Motor neuron (in vitro differentiated cells): ENCODE measurements at regions not wholly inside any gene's neighbourhood (a gene's known extent, or its start where the extent isn't known, plus 50 kb on each side); places are given as distances from the start of the nearest gene placed in this dataset.

Source experiments
- ATAC-seq, 8 experiments: fragments of 200-7000 bp; cut with Tn5 transposase; replicated peaks in 6 of 8; 2 replicates each; pipeline ENCODE4 v1.8.0; 2021; ENCODE audit warnings: mild to moderate bottlenecking in 8 of 8, moderate library complexity in 8 of 8
- H3K27ac ChIP-seq, 2 donors: fragments of 250-450 bp; sonication (Bioruptor Pico); 2 replicates each; pipeline ENCODE4 v1.9.0; 2021; ENCODE audit warnings: antibody characterized with exemption in 2 of 2, mild to moderate bottlenecking in 2 of 2, moderate library complexity in 1 of 2
- H3K4me1 ChIP-seq, 2 donors: fragments of 250-450 bp; sonication (Bioruptor Pico); replicated peaks in 1 of 2; 2 replicates each; pipeline ENCODE4 v1.6.1; 2021; ENCODE audit warnings: antibody characterized with exemption in 2 of 2, mild to moderate bottlenecking in 2 of 2, moderate library complexity in 1 of 2
- H3K4me3 ChIP-seq, 5 donors: fragments of 250-450 bp; sonication (Bioruptor Pico); 2 replicates each; pipeline ENCODE4 v1.9.0; 2021; ENCODE audit warnings: antibody characterized with exemption in 5 of 5, mild to moderate bottlenecking in 5 of 5, moderate library complexity in 4 of 5
- WGBS, 10 experiments: fragments of 450-650 bp; shearing (Covaris generic); methylation state at CpG; one replicate each; pipeline ENCODE4 v1.0.0; 2022; 5-methylcytosine and 5-hydroxymethylcytosine counted together
- in situ Hi-C, 9 experiments: fragments of 400-800 bp; cut with MboI; loops; one replicate each; pipeline ENCODE4 v1.15.0; 2021; ENCODE audit warnings: low sequenced_read_pairs in 9 of 9, low pct_unique_long_range_greater_than_20kb in 2 of 9; ENCODE audit not compliant: unreplicated experiment in 9 of 9

DNA sequence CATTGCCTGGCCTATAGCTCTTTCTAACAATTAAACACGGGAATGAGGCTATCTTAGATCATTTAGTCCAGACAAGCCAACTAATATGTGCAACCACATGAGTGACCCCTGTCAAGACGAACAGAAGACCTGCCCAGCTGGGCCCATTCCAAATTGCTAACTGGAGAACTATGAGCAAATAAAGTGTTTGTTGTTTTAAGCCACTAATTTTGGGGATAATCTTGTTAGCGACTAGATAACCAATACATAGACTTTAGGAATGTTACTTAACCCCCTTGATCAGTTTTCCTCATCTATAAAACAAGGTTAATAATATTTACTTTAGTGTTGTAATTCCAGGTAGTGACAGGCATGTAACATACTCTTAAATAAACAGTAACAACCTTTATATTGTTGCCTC, 848.3 kb downstream of the METTL15 start:
- Histone ChIP-seq H3K4me3 (no peak overlapping the region), H3K4me1 (no peaks in the 10 kb centered on the region), H3K27ac (no peak overlapping the region)
- no peak for ATAC-seq
- 10 to 87% (median 77%) methylated on average over 1 to 3 of the region's 3 CpGs; no CpG with 5 or more reads in 1 of the 10 experiments for WGBS, 10 experiments
- in situ Hi-C loops: no loop called here

DNA sequence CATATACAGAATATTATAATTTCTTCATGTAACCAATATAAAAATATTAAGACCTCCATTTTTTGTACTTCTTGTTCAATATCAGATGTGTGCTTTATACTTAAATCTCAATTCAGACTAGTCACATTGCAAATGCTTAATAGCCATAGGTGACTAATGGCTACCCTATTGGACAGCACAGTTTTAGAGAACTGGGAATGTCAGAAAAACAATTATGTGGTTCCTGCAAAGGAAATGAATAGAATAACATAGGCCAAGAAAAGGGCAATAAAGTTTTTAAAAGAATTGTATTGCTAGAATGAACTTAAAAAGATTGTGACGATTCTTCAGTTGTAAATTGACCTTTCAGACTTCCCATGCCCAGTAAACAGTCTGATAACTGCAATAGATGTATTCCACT, 843.0 kb downstream of the METTL15 start:
- no peaks in the 10 kb centered on the region for H3K4me1 ChIP-seq
- in situ Hi-C loops: no loop called here
- no peak overlapping the region for H3K4me3 ChIP-seq
- ATAC-seq: no peak
- 0 to 100% (median 82%) methylated on average over 1 of the region's 1 CpG; no CpG with 5 or more reads in 2 of the 10 experiments for WGBS, 10 experiments
- no peak overlapping the region for H3K27ac ChIP-seq

DNA sequence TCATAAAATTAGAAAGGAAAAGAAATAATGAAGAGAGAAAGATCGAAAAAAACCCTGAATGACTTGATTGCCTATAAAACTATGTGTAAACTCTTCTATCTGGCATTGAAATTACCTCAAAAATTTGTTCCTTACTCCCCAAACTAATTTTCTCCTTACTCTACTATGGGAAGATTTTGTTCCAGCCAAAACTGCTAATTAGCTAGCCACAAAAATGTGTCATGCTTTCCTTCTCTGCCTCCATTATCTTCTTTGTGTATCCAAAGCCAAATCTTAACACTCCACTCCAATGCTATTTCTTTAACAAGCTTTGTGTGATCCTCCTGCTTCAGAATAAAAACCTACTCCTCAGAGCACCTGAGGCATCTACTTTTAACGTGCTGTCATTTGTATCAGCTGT, 831.2 kb downstream of the METTL15 start:
- no peak for ATAC-seq
- no peaks in the 10 kb centered on the region for H3K4me1 ChIP-seq
- H3K4me3 ChIP-seq: no peak overlapping the region
- no peak overlapping the region for H3K27ac ChIP-seq
- in situ Hi-C loops: no loop called here
- WGBS, 10 experiments: 10 to 100% (median 45%) methylated on average over 1 to 2 of the region's 2 CpGs; no CpG with 5 or more reads in 1 of the 10 experiments

DNA sequence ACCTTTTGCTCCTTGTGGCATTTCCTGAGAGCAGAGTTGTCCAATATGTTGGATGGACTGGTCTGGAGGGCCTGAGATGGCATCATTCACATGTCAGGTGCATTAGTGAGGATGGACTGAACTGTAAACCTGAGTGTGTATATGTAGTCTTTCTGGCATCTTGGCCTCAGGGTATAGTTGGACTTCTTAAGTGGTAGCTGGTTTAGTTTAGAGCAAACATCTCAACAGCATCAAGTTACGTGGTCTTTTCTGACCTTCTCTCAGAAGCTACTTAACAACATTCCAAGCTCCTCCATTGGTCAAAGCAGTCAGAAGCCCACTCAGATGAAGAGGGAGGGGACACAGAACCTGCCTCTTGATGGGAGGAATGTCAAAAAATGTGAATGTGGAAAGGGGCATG, 829.9 kb downstream of the METTL15 start:
- no peak overlapping the region for H3K27ac ChIP-seq
- H3K4me3 ChIP-seq: no peak overlapping the region
- 38 to 100% (median 90%) methylated on average over 1 of the region's 1 CpG; no CpG with 5 or more reads in 6 of the 10 experiments for WGBS, 10 experiments
- ATAC-seq: no peak
- in situ Hi-C loops: no loop called here
- no peaks in the 10 kb centered on the region for H3K4me1 ChIP-seq

DNA sequence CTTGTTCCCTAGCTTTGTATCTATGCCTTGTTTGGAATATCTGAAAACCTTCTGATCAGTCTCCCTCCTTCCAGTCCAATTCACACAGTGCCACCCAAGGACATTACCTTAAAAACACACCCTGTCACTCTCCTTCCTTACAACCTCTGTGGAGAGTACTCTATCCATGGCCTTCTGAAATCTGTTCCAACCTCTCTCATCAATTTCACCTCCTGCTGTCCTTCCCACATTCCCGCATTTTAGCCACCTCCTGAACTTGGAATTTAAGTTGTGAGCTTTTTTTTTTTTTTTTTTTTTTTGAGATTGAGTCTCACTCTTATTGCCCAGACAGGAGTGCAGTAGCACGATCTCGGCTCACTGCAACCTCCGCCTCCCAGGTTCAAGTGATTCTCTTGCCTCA, 824.8 kb downstream of the METTL15 start:
- 17 to 100% (median 87%) methylated on average over 1 to 4 of the region's 4 CpGs for WGBS, 10 experiments
- Histone ChIP-seq H3K4me3 (no peak overlapping the region), H3K27ac (no peak overlapping the region), H3K4me1 (no peaks in the 10 kb centered on the region)
- in situ Hi-C loops: no loop called here
- ATAC-seq: no peak

DNA sequence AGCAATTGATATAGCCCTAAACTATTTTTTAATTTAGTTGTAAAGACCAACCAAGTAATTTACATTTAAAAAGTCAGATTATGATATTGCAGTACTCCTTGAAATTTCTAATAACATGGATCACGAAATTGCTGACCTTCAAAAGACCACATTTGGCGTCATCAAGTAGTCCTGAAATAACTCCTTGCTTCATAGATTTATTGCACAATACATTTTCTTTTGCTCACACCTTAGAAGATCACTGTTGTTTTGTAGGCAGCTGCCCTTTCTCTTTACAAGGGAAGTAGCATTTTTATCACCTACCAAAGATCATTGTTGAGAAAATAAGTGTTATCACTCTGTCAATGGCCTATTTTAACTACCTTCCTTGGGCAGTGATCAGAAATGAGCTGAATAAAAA, 815.8 kb downstream of the METTL15 start:
- Histone ChIP-seq H3K4me1 (no peaks in the 10 kb centered on the region), H3K4me3 (no peak overlapping the region), H3K27ac (no peak overlapping the region)
- ATAC-seq: no peak
- WGBS, 10 experiments: 0 to 88% (median 60%) methylated on average over 1 to 2 of the region's 2 CpGs
- in situ Hi-C loops: no loop called here

- ATAC-seq: no peak
- WGBS, 10 experiments: 0 to 83% (median 64%) methylated on average over 1 to 2 of the region's 2 CpGs; no CpG with 5 or more reads in 2 of the 10 experiments
- in situ Hi-C loops: no loop called here
- no peak overlapping the region for H3K27ac ChIP-seq
- H3K4me1 ChIP-seq: no peaks in the 10 kb centered on the region
- no peak overlapping the region for H3K4me3 ChIP-seq
Measured at GRCh38 chr11:28922386-28922981, 814.3 kb downstream of the METTL15 start.

DNA sequence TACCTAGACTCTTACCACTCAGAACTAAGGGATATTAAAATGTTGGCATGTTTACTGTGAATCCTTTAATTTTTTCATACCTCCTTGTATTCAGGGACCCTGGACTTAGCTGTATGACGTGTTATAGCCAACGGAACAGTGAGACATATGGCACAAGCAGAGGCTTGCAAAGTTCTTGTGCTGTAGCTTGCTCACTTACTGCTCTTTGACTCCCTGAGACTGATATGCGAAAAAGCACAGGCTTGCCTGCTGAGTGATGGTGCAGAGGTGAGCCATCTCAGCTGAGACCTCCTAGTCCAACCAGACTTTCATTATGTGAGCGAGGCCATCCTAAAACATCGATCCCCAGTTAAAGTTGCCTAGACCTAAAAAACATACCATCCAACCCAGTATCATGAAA, 811.0 kb downstream of the METTL15 start:
- whole genome bisulfite sequencing, 10 experiments: 16 to 98% (median 80%) methylated on average over 1 to 5 of the region's 5 CpGs; no CpG with 5 or more reads in 2 of the 10 experiments
- ATAC-seq: no peak
- in situ Hi-C loops: no loop called here
- Histone ChIP-seq H3K27ac (no peak overlapping the region), H3K4me1 (no peaks in the 10 kb centered on the region), H3K4me3 (no peak overlapping the region)

DNA sequence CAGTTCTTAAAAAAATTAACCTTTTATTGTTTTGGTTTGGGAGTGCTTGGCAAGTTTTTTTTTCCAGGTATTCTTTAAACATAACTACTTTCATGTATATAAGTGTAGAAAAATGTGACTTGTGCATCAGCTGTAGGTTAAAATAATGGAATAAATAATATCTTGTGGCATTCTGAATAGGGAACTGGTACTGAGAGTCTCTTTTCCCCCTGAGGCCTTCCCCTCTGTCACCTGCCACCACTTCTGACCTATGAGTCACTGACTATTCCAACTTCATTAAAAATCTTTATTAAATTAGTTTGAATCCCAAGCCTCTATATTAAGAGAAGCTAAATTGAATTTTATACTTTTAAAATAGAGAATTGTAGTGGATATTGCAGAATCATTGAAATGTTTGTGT, 805.7 kb downstream of the METTL15 start:
- ATAC-seq: no peak
- Histone ChIP-seq H3K4me1 (no peaks in the 10 kb centered on the region), H3K27ac (no peak overlapping the region), H3K4me3 (no peak overlapping the region)
- in situ Hi-C loops: no loop called here

DNA sequence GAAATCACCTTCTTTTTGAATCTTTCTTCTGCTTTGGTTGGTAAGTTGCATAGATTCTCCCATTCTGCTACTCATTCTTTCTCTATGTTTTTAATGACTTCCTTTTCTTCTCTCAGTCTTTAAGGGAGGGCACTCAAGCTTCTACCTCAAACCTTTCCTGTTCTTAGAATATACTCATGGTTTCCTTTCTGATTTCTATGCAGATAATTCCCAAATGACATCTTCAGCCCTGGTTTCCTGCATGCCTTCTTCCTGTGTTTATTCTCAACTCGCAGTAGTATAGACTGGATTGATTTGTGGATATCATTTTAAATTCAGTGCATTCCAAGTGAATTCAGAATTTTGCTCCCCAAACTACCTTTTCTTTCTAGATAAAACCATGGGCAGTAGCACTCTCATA, 803.6 kb downstream of the METTL15 start:
- Histone ChIP-seq H3K4me1 (no peaks in the 10 kb centered on the region), H3K4me3 (no peak overlapping the region), H3K27ac (no peak overlapping the region)
- 11 to 100% (median 80%) methylated on average over 1 of the region's 1 CpG; no CpG with 5 or more reads in 1 of the 10 experiments for WGBS, 10 experiments
- in situ Hi-C loops: no loop called here
- ATAC-seq: no peak

DNA sequence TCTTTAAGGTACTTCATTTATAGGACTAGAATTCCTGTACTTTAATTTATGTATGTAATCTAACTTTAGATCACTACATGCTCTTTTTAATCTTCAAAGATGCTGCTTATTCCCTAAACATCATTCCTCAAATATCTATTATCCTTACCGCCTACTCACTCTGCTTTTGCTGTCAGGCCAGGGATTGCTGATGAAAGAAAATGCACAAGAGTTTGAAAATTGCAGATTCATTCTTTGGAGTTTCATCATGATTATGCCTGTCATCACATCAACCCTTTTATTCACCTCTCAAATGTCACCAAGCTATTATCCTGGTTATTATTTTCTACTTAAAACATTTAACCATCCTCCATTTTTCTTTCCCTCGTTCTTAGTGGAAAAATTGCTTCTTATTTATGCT, 802.7 kb downstream of the METTL15 start:
- 13 to 86% (median 63%) methylated on average over 1 to 2 of the region's 2 CpGs for WGBS, 10 experiments
- in situ Hi-C loops: no loop called here
- no peak overlapping the region for H3K27ac ChIP-seq

GRCh38 chr11:28903716-28904115, 795.5 kb downstream of the METTL15 start:
- Histone ChIP-seq H3K4me3 (no peak overlapping the region), H3K27ac (no peak overlapping the region), H3K4me1 (no peaks in the 10 kb centered on the region)
- WGBS, 10 experiments: 0 to 75% (median 33%) methylated on average over 1 to 2 of the region's 2 CpGs
- in situ Hi-C loops: no loop called here
- ATAC-seq: no peak

More for the DNA sequence above, 802.7 kb downstream of the METTL15 start:
- ATAC-seq: peak in 1 of 8 experiments; percentile 14
- no peak overlapping the region for H3K4me3 ChIP-seq
- no peaks in the 10 kb centered on the region for H3K4me1 ChIP-seq

DNA sequence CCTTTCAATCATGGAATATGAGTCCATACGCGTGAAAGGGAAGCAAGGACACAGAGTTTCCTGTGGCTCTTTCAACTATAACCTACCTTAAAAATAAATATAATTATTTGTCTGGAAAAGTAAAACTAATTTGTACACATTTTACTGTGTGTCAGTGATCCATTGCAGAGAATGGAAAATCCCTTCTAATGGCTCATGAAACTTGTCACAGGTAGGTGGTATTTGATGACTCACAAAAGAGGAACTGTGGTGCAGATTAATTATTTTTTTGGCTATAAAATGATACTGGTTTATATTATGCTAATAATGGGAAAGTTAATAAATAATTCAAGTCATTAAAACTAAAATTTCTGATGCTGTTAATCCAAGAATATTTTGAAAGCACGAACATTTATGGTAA, 792.2 kb downstream of the METTL15 start:
- H3K27ac ChIP-seq: no peak overlapping the region
- in situ Hi-C loops: no loop called here
- no peak overlapping the region for H3K4me3 ChIP-seq
- H3K4me1 ChIP-seq: no peaks in the 10 kb centered on the region
- ATAC-seq: no peak
- 0 to 89% (median 67%) methylated on average over 2 to 3 of the region's 3 CpGs for WGBS, 10 experiments

DNA sequence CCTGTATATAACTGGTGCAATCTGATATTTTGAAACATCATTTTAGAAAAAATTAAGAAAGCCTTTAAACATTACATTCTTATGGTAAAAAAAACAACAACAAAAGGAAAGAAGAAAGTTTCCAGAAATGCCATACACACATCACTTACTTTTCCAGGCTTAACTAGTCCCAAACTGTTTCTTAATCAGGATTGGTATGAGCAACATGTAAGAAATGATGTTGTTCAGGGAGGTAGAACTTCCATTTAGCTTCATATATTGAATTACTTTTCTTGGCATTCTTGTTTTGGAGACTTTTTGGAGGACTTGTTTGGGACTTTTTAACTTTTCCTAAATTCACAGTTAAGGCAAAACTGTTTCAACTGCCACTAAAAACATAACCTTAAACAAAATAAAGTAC, 791.5 kb downstream of the METTL15 start:
- in situ Hi-C loops: no loop called here
- Histone ChIP-seq H3K4me1 (no peaks in the 10 kb centered on the region), H3K27ac (no peak overlapping the region), H3K4me3 (no peak overlapping the region)
- no peak for ATAC-seq
